Stimulated activated naive B cell treated with anti-CD40 and anti-IgM and Interleukin-4, amounts not matched to agents 10 μg/mL and 1 μg/mL and 100 μg/mL, for 72 hours (primary cell): ENCODE measurements at regions not wholly inside any gene's neighbourhood (a gene's known extent, or its start where the extent isn't known, plus 50 kb on each side); places are given as distances from the start of the nearest gene placed in this dataset.
"Not testable (repeated sequence)": the region's sequence is repeated elsewhere in the genome, so short reads cannot be mapped to it uniquely, and the experiment has no call there.

Experiments
- ATAC-seq, 2 donors: fragments of 150-1000 bp; cut with Tn5 transposase; replicated peaks; 2 replicates each; pipeline ENCODE4 v1.10.0; 2021; ENCODE audit warnings: moderate library complexity in 1 of 2
- DNase-seq: peaks from one replicate; pipeline ENCODE4 v3.0.0; 2021
- H3K27ac Mint-ChIP-seq: one replicate; pipeline ENCODE4 v1.8.0; 2022; ENCODE audit warnings: mild to moderate bottlenecking, mixed read lengths
- H3K27me3 Mint-ChIP-seq, 2 donors: one replicate each; pipeline ENCODE4 v1.8.0; 2022; ENCODE audit warnings: mixed read lengths in 2 of 2
- H3K36me3 Mint-ChIP-seq, 2 donors: one replicate each; pipeline ENCODE4 v1.8.0; 2022; ENCODE audit warnings: mixed read lengths in 2 of 2, mild to moderate bottlenecking in 1 of 2
- H3K4me1 Mint-ChIP-seq, 2 donors: one replicate each; pipeline ENCODE4 v1.8.0; 2022; ENCODE audit warnings: mixed read lengths in 2 of 2, mild to moderate bottlenecking in 1 of 2
- H3K4me3 Mint-ChIP-seq, 2 donors: one replicate each; pipeline ENCODE4 v1.8.0; 2022; ENCODE audit warnings: mild to moderate bottlenecking in 2 of 2, mixed read lengths in 2 of 2, moderate library complexity in 1 of 2
- H3K9me3 Mint-ChIP-seq, 2 donors: one replicate each; pipeline ENCODE4 v1.8.0; 2022; ENCODE audit warnings: mixed read lengths in 2 of 2, mild to moderate bottlenecking in 1 of 2

GRCh38 chr2:33946193-33946592, 347.1 kb upstream of the FAM98A start:
- H3K9me3 Mint-ChIP-seq: peaks cover 0 to 5% of the 10 kb centered on the region in 2 donors
- DNase-seq (no peak), ATAC-seq (no peak)
- no peaks in the 10 kb centered on the region for H3K27me3 Mint-ChIP-seq
- no peaks in the 10 kb centered on the region for H3K4me1 Mint-ChIP-seq
- no peaks in the 10 kb centered on the region for H3K36me3 Mint-ChIP-seq
- H3K27ac Mint-ChIP-seq: no peak overlapping the region
- H3K4me3 Mint-ChIP-seq: no peak overlapping the region

GRCh38 chr2:33933203-33933602, 334.1 kb upstream of the FAM98A start:
- no peaks in the 10 kb centered on the region for H3K27me3 Mint-ChIP-seq
- H3K36me3 Mint-ChIP-seq: no peaks in the 10 kb centered on the region

GRCh38 chr2:33931164-33931563, 332.1 kb upstream of the FAM98A start:
- no peaks in the 10 kb centered on the region for H3K36me3 Mint-ChIP-seq
- no peaks in the 10 kb centered on the region for H3K27me3 Mint-ChIP-seq
- no peak for DNase-seq
- peaks cover 0 to 2% of the 10 kb centered on the region in 2 donors for H3K9me3 Mint-ChIP-seq
- no peaks in the 10 kb centered on the region for H3K4me1 Mint-ChIP-seq
- no peak for ATAC-seq
- no peak overlapping the region for H3K4me3 Mint-ChIP-seq
- no peak overlapping the region for H3K27ac Mint-ChIP-seq

More at GRCh38 chr2:33933203-33933602, 334.1 kb upstream of the FAM98A start:
- no peaks in the 10 kb centered on the region for H3K4me1 Mint-ChIP-seq
- H3K27ac Mint-ChIP-seq: no peak overlapping the region
- H3K9me3 Mint-ChIP-seq: peaks cover 0 to 2% of the 10 kb centered on the region in 2 donors
- no peak for ATAC-seq
- DNase-seq: no peak
- no peak overlapping the region for H3K4me3 Mint-ChIP-seq

- Mint-ChIP-seq H3K27ac (no peak overlapping the region), H3K27me3 (no peaks in the 10 kb centered on the region), H3K36me3 (no peaks in the 10 kb centered on the region), H3K4me3 (no peak overlapping the region), H3K4me1 (no peaks in the 10 kb centered on the region), H3K9me3 (peaks cover 0 to 2% of the 10 kb centered on the region in 2 donors)
- DNase-seq: no peak
- ATAC-seq: no peak
Measured at GRCh38 chr2:33929467-33929866, 330.4 kb upstream of the FAM98A start.

GRCh38 chr2:33927756-33928155, 328.7 kb upstream of the FAM98A start:
- H3K36me3 Mint-ChIP-seq: no peaks in the 10 kb centered on the region
- no peaks in the 10 kb centered on the region for H3K4me1 Mint-ChIP-seq
- H3K4me3 Mint-ChIP-seq: no peak overlapping the region
- no peak for DNase-seq
- no peak for ATAC-seq
- H3K27ac Mint-ChIP-seq: no peak overlapping the region
- peaks cover 0 to 2% of the 10 kb centered on the region in 2 donors for H3K9me3 Mint-ChIP-seq
- no peaks in the 10 kb centered on the region for H3K27me3 Mint-ChIP-seq

GRCh38 chr2:33925311-33925710, 326.2 kb upstream of the FAM98A start:
- H3K4me1 Mint-ChIP-seq: no peaks in the 10 kb centered on the region
- no peaks in the 10 kb centered on the region for H3K27me3 Mint-ChIP-seq
- H3K9me3 Mint-ChIP-seq: peaks cover 0 to 2% of the 10 kb centered on the region in 2 donors
- H3K4me3 Mint-ChIP-seq: no peak overlapping the region
- ATAC-seq: no peak
- no peaks in the 10 kb centered on the region for H3K36me3 Mint-ChIP-seq
- DNase-seq: no peak
- no peak overlapping the region for H3K27ac Mint-ChIP-seq

GRCh38 chr2:33924586-33925169, 325.6 kb upstream of the FAM98A start:
- Mint-ChIP-seq H3K36me3 (no peaks in the 10 kb centered on the region), H3K27me3 (no peaks in the 10 kb centered on the region), H3K4me1 (no peaks in the 10 kb centered on the region), H3K9me3 (no peaks in the 10 kb centered on the region), H3K27ac (no peak overlapping the region), H3K4me3 (no peak overlapping the region)
- DNase-seq (no peak), ATAC-seq (no peak)

- Mint-ChIP-seq H3K9me3 (peaks cover 13 to 21% of the 10 kb centered on the region in 2 donors), H3K27ac (peak overlapping the region; percentile 26), H3K4me1 (no peaks in the 10 kb centered on the region), H3K27me3 (no peaks in the 10 kb centered on the region), H3K4me3 (no peak overlapping the region), H3K36me3 (no peaks in the 10 kb centered on the region)
- ATAC-seq (no peak), DNase-seq (no peak)
Measured at GRCh38 chr2:33917252-33917651, 318.2 kb upstream of the FAM98A start.

- no peak overlapping the region for H3K4me3 Mint-ChIP-seq
Measured at GRCh38 chr2:33913071-33913616, 314.0 kb upstream of the FAM98A start.

GRCh38 chr2:33911327-33911726, 312.2 kb upstream of the FAM98A start:
- no peaks in the 10 kb centered on the region for H3K27me3 Mint-ChIP-seq
- ATAC-seq: no peak
- no peak overlapping the region for H3K4me3 Mint-ChIP-seq
- H3K4me1 Mint-ChIP-seq: no peaks in the 10 kb centered on the region
- DNase-seq: no peak
- peaks cover 14 to 18% of the 10 kb centered on the region in 2 donors for H3K9me3 Mint-ChIP-seq
- H3K27ac Mint-ChIP-seq: no peak overlapping the region
- H3K36me3 Mint-ChIP-seq: no peaks in the 10 kb centered on the region

More at GRCh38 chr2:33913071-33913616, 314.0 kb upstream of the FAM98A start:
- H3K36me3 Mint-ChIP-seq: no peaks in the 10 kb centered on the region
- peaks cover 17 to 21% of the 10 kb centered on the region in 2 donors for H3K9me3 Mint-ChIP-seq
- no peaks in the 10 kb centered on the region for H3K27me3 Mint-ChIP-seq
- no peak for DNase-seq
- H3K27ac Mint-ChIP-seq: no peak overlapping the region
- no peak for ATAC-seq
- no peaks in the 10 kb centered on the region for H3K4me1 Mint-ChIP-seq

- ATAC-seq (no peak), DNase-seq (no peak)
- H3K4me3 Mint-ChIP-seq: no peak overlapping the region
- H3K36me3 Mint-ChIP-seq: no peaks in the 10 kb centered on the region
- H3K9me3 Mint-ChIP-seq: peaks cover 9 to 11% of the 10 kb centered on the region in 2 donors
- H3K27me3 Mint-ChIP-seq: no peaks in the 10 kb centered on the region
- H3K4me1 Mint-ChIP-seq: no peaks in the 10 kb centered on the region
- no peak overlapping the region for H3K27ac Mint-ChIP-seq
Measured at GRCh38 chr2:33909945-33910695, 311.0 kb upstream of the FAM98A start.

GRCh38 chr2:33907866-33908265, 308.8 kb upstream of the FAM98A start:
- no peak overlapping the region for H3K27ac Mint-ChIP-seq
- H3K4me1 Mint-ChIP-seq: no peaks in the 10 kb centered on the region
- peaks cover 8 to 9% of the 10 kb centered on the region in 2 donors for H3K9me3 Mint-ChIP-seq
- DNase-seq: no peak
- H3K36me3 Mint-ChIP-seq: no peaks in the 10 kb centered on the region
- no peak overlapping the region for H3K4me3 Mint-ChIP-seq
- no peak for ATAC-seq
- no peaks in the 10 kb centered on the region for H3K27me3 Mint-ChIP-seq

- ATAC-seq, H3K27me3 Mint-ChIP-seq, H3K27ac Mint-ChIP-seq, H3K4me1 Mint-ChIP-seq, H3K36me3 Mint-ChIP-seq, DNase-seq, H3K4me3 Mint-ChIP-seq: not testable (repeated sequence)
- peaks cover 7 to 11% of the 10 kb centered on the region in 2 donors for H3K9me3 Mint-ChIP-seq
Measured at GRCh38 chr2:33906129-33906528, 307.0 kb upstream of the FAM98A start.

GRCh38 chr2:33904801-33905200, 305.7 kb upstream of the FAM98A start:
- DNase-seq: no peak
- Mint-ChIP-seq H3K36me3 (no peaks in the 10 kb centered on the region), H3K4me3 (no peak overlapping the region), H3K9me3 (peaks cover 9 to 11% of the 10 kb centered on the region in 2 donors), H3K27ac (no peak overlapping the region), H3K4me1 (no peaks in the 10 kb centered on the region), H3K27me3 (no peaks in the 10 kb centered on the region)
- no peak for ATAC-seq

GRCh38 chr2:33903701-33904100, 304.6 kb upstream of the FAM98A start:
- H3K27me3 Mint-ChIP-seq: no peaks in the 10 kb centered on the region
- H3K4me1 Mint-ChIP-seq: no peaks in the 10 kb centered on the region
- no peak overlapping the region for H3K27ac Mint-ChIP-seq
- no peak for ATAC-seq
- no peaks in the 10 kb centered on the region for H3K36me3 Mint-ChIP-seq
- H3K4me3 Mint-ChIP-seq: no peak overlapping the region
- peaks cover 6 to 12% of the 10 kb centered on the region in 2 donors for H3K9me3 Mint-ChIP-seq
- no peak for DNase-seq
